Fibroblast of lung (primary cell): ENCODE measurements at regions not wholly inside any gene's neighbourhood (a gene's known extent, or its start where the extent isn't known, plus 50 kb on each side); places are given as distances from the start of the nearest gene placed in this dataset.
A peak's percentile ranks its signal among the peaks of the same experiment; 100 is the strongest.

Source experiments
- DNase-seq, 2 donors: peaks; one replicate each; pipeline versions ENCODE4 v3.0.0 to v3.0.0-alpha.2; 2010; ENCODE audit warnings: low read depth in 2 of 2
- H2AFZ ChIP-seq: 2 replicates; pipeline ENCODE4 v1.5.1; 2012; ENCODE audit warnings: low read length, control low read depth, inconsistent platforms
- H3K27ac ChIP-seq: 2 replicates; pipeline ENCODE4 v1.5.1; 2011; ENCODE audit warnings: low read length, control low read depth; ENCODE audit not compliant: insufficient read depth
- H3K27me3 ChIP-seq: 2 replicates; pipeline ENCODE4 v1.5.1; 2011; ENCODE audit warnings: mild to moderate bottlenecking, low read length; ENCODE audit not compliant: control insufficient read depth, insufficient read depth
- H3K36me3 ChIP-seq: 2 replicates; pipeline ENCODE4 v1.5.1; 2011; ENCODE audit warnings: low read length; ENCODE audit not compliant: control insufficient read depth, insufficient read depth
- H3K4me1 ChIP-seq: 2 replicates; pipeline ENCODE4 v1.5.1; 2011; ENCODE audit warnings: low read length; ENCODE audit not compliant: control insufficient read depth, insufficient read depth; ENCODE audit errors: extremely low read depth
- H3K4me2 ChIP-seq: 2 replicates; pipeline ENCODE4 v1.5.1; 2011; ENCODE audit warnings: low read length, control low read depth; ENCODE audit not compliant: insufficient read depth; ENCODE audit errors: extremely low read depth
- H3K4me3 ChIP-seq, 4 experiments: fragments of 200-600 bp in 1 of 4; sonication (generic) in 1 of 4; replicated peaks in 1 of 4; 2 replicates each; pipeline ENCODE4 v1.5.1; 2011 to 2016; ENCODE audit warnings: low read length in 4 of 4, low read depth in 3 of 4, mild to moderate bottlenecking in 3 of 4, control low read depth in 2 of 4, inconsistent platforms in 1 of 4, mixed read lengths in 1 of 4; ENCODE audit not compliant: insufficient read depth in 1 of 4; ENCODE audit errors: control extremely low read depth in 1 of 4
- H3K79me2 ChIP-seq: 2 replicates; pipeline ENCODE4 v1.5.1; 2012; ENCODE audit warnings: mild to moderate bottlenecking, low read length, inconsistent platforms; ENCODE audit not compliant: control insufficient read depth, insufficient read depth
- H3K9ac ChIP-seq: 2 replicates; pipeline ENCODE4 v1.5.1; 2011; ENCODE audit warnings: mild to moderate bottlenecking, low read length, control low read depth; ENCODE audit not compliant: insufficient read depth
- H3K9me3 ChIP-seq: 2 replicates; pipeline ENCODE4 v1.5.1; 2012; ENCODE audit warnings: low read depth, low read length; ENCODE audit not compliant: control insufficient read depth, insufficient read depth
- H4K20me1 ChIP-seq: 2 replicates; pipeline ENCODE4 v1.5.1; 2011; ENCODE audit warnings: low read length; ENCODE audit not compliant: control insufficient read depth, insufficient read depth; ENCODE audit errors: extremely low read depth
- EZH2 ChIP-seq: IDR thresholded peaks from 2 replicates; pipeline ENCODE4 v1.5.1; 2012; ENCODE audit warnings: low read length, control low read depth, mild to moderate bottlenecking; ENCODE audit errors: missing control alignments
- TF ChIP-seq, protein P1 (sequence below), 2 donors: IDR thresholded peaks in 1 of 2; conservative IDR thresholded peaks in 1 of 2; 1 replicate in 1 of 2; 2 replicates in 1 of 2; pipeline ENCODE4 v1.5.1; 2011 to 2012; ENCODE audit warnings: low read length in 2 of 2, control low read depth in 1 of 2, inconsistent platforms in 1 of 2, low read depth in 1 of 2, mild to moderate bottlenecking in 1 of 2

DNA sequence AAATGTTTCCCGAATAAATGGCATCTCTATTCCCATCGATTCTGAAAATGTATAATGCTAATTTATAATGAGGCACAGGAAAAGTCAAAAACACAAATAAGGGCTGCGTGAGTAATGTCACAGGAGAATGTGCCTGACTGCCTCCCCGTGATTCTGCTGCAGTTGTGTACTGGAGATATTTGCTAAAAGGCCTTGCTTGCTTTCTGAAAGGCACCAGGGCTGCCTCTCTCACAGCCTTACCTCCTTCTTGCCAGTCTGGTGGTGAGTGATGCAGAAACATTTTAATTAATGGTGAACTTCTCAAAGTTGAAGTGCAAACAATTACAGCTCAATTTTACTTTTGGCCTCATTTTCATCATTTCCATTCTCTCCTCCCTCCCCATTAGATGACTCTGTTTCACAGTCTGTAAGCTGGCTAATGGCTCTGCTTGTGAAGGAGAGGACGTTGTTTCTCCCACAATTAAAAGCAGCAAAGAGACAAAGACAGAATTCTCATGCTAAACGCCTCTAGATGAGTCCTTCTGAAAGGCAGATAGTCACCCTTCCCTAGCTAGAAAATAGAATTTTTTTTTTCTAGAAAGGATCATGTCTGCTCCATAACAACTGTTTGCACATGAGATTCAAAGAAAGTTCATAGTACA lies 377.6 kb downstream of the MDFIC start:
- Histone ChIP-seq H3K36me3 (no peaks in the 10 kb centered on the region), H3K4me3 (no peak overlapping the region), H3K4me1 (no peaks in the 10 kb centered on the region), H4K20me1 (no peaks in the 10 kb centered on the region), H3K79me2 (no peaks in the 10 kb centered on the region), H3K4me2 (no peak overlapping the region), H2AFZ (no peak overlapping the region), H3K9me3 (no peaks in the 10 kb centered on the region), H3K27ac (no peak overlapping the region), H3K27me3 (no peaks in the 10 kb centered on the region), H3K9ac (no peak overlapping the region)
- peak in 1 of 2 donors; percentile 6 for DNase-seq
- TF ChIP-seq EZH2: no peak
- TF ChIP-seq, protein P1, sequence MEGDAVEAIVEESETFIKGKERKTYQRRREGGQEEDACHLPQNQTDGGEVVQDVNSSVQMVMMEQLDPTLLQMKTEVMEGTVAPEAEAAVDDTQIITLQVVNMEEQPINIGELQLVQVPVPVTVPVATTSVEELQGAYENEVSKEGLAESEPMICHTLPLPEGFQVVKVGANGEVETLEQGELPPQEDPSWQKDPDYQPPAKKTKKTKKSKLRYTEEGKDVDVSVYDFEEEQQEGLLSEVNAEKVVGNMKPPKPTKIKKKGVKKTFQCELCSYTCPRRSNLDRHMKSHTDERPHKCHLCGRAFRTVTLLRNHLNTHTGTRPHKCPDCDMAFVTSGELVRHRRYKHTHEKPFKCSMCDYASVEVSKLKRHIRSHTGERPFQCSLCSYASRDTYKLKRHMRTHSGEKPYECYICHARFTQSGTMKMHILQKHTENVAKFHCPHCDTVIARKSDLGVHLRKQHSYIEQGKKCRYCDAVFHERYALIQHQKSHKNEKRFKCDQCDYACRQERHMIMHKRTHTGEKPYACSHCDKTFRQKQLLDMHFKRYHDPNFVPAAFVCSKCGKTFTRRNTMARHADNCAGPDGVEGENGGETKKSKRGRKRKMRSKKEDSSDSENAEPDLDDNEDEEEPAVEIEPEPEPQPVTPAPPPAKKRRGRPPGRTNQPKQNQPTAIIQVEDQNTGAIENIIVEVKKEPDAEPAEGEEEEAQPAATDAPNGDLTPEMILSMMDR (conservative IDR thresholded peaks at IDR 0.05 in 1 of 2, IDR thresholded peaks at IDR 0.05 in 1 of 2; ENCODE audit: low read depth in 1 of 2, low read length in 2 of 2): no peak

DNA sequence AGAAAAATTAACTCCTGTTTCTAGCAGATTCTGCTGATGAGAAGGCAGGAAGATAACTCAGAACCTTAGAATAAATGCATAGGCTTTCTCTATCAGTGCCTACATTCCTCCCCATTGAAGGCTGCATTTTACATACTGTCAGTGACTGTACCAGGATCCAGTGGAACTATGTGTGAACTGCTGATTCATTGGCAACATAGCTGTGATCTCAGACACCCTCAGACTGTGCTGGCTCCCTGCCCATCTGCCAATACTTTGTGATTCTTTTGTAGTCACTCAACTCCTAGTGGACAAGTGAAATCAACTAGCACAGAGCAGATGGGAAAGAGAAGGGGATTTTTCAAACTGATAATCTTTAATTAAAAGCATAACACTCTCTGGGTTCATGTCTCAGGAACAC lies 375.8 kb downstream of the MDFIC start:
- DNase-seq: peak; percentile 21 to 89
- no peak overlapping the region for H3K4me3 ChIP-seq
- no peak overlapping the region for H3K9ac ChIP-seq

DNA sequence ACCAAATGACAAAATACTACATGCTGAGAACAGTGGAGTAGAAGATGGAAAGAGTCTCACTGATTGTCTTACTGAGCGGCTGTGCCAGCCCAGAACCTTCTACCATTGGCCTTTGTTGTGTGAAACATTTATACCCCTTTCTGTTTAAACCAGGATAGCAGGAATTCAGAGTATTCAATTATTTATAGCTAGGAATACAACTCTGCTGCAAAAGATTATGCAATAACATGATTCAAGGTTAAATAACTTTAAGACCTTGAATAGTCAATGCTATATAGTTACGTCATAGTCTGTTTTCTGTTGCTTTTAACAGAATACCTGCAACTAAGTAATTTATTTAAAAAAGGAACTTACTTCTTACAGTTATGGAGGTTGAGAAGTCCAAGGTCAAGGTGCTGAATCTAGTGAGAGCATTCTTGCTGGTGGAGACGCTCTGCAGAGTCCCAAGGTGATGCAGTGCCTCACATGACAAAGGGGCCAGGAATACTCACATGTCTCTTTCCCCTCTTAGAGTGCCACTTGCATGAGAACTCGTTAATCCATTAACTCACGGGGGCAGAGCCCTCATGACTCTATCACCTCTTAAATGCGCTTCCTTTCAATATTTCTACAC lies 371.8 kb downstream of the MDFIC start:
- no peak for TF ChIP-seq EZH2
- TF ChIP-seq, protein P1 (conservative IDR thresholded peaks at IDR 0.05 in 1 of 2, IDR thresholded peaks at IDR 0.05 in 1 of 2; ENCODE audit: low read depth in 1 of 2, low read length in 2 of 2): no peak
- Histone ChIP-seq H3K4me1 (no peaks in the 10 kb centered on the region), H2AFZ (no peak overlapping the region), H3K79me2 (no peaks in the 10 kb centered on the region), H3K27me3 (no peaks in the 10 kb centered on the region), H4K20me1 (no peaks in the 10 kb centered on the region), H3K27ac (no peak overlapping the region), H3K4me2 (no peak overlapping the region), H3K9ac (no peak overlapping the region), H3K9me3 (no peaks in the 10 kb centered on the region), H3K4me3 (no peak overlapping the region), H3K36me3 (no peaks in the 10 kb centered on the region)
- DNase-seq: peak in 1 of 2 donors; percentile 50

More for the DNA sequence above, 375.8 kb downstream of the MDFIC start:
- Histone ChIP-seq H3K4me1 (no peaks in the 10 kb centered on the region), H3K27me3 (no peaks in the 10 kb centered on the region), H3K27ac (no peak overlapping the region), H3K9me3 (no peaks in the 10 kb centered on the region), H2AFZ (no peak overlapping the region), H3K36me3 (no peaks in the 10 kb centered on the region), H3K4me2 (no peak overlapping the region), H4K20me1 (no peaks in the 10 kb centered on the region), H3K79me2 (no peaks in the 10 kb centered on the region)
- TF ChIP-seq, protein P1 (conservative IDR thresholded peaks at IDR 0.05 in 1 of 2, IDR thresholded peaks at IDR 0.05 in 1 of 2; ENCODE audit: low read depth in 1 of 2, low read length in 2 of 2): no peak
- no peak for TF ChIP-seq EZH2
